Kidney tubule cell (primary cell): ENCODE measurements at regions not wholly inside any gene's neighbourhood (a gene's known extent, or its start where the extent isn't known, plus 50 kb on each side); places are given as distances from the start of the nearest gene placed in this dataset.
A peak's percentile ranks its signal among the peaks of the same experiment; 100 is the strongest.

Source experiments
- DNase-seq: peaks from one replicate; pipeline ENCODE4 v3.0.0-alpha.2; 2018; ENCODE audit warnings: low spot score

- peak; percentile 67 for DNase-seq
Observed at GRCh38 chr7:106166651-106167342, 54.7 kb upstream of the SYPL1 start.

GRCh38 chr7:106165337-106165736 is 53.2 kb upstream of the SYPL1 start:
- no peak for DNase-seq

- DNase-seq = no peak
Observed at GRCh38 chr7:106163257-106163656, 51.1 kb upstream of the SYPL1 start.
